ENCODE measurements at regions not wholly inside any gene's neighbourhood (a gene's known extent, or its start where the extent isn't known, plus 50 kb on each side); places are given as distances from the start of the nearest gene placed in this dataset.

- Histone ChIP-seq H2AFZ (ENCODE audit: low read depth, low read length, poor library complexity, severe bottlenecking) (no peak overlapping the region), H3K4me3 (replicated peaks in 1 of 2; ENCODE audit: low read depth in 1 of 2, low read length in 2 of 2) (0 out of 4 replicates have a peak overlapping the region, but pooled peaks of 1 of the 2 experiments have one; percentile 38), H3K36me3 (ENCODE audit: control insufficient read depth in 1 of 2, insufficient read depth in 2 of 2, low read length in 2 of 2) (no peaks in the 10 kb centered on the region), H3K4me2 (ENCODE audit: low read length) (peak overlapping the region; percentile 70), H3K9ac (ENCODE audit: low read length) (peak overlapping the region; percentile 48), H3K4me1 (ENCODE audit: control insufficient read depth in 1 of 2, insufficient read depth in 2 of 2, low read length in 2 of 2) (peaks cover 52 to 71% of the 10 kb centered on the region in 2 experiments), H3K27ac (ENCODE audit: low read depth, low read length) (peak overlapping the region; percentile 78; the same call in 1 of the 2 replicates), H3K79me2 (ENCODE audit: insufficient read depth, low read length) (no peaks in the 10 kb centered on the region), H3K9me2 (ENCODE audit: insufficient read depth) (no peaks in the 10 kb centered on the region), H3K27me3 (ENCODE audit: insufficient read depth, low read length) (no peaks in the 10 kb centered on the region), H4K20me1 (ENCODE audit: insufficient read depth) (no peaks in the 10 kb centered on the region), H3K9me3 (ENCODE audit: control insufficient read depth in 1 of 2, insufficient read depth in 1 of 2, low read depth in 1 of 2, low read length in 2 of 2) (no peaks in the 10 kb centered on the region)
- POLR2A ChIA-PET, result no interaction called here
- ATAC-seq (peak; percentile 55), DNase-seq (ENCODE audit: low read depth, low spot score) (no peak)
- BruUV-seq (replicated peaks), result no TSS peak
- intact Hi-C loops (cut with micrococcal nuclease), result no loop called here
- RAD21 ChIA-PET (ENCODE audit: low non-redundant PET in 1 of 2, low total read pairs in 2 of 2, uncharacterized antibody in 2 of 2, unreplicated experiment in 2 of 2), result interaction anchor here in 1 of 2 experiments (1.0 kb wide), 1 partner anchor 86 kb away, joined by 3 read pairs; no protein-coding TSS in a partner anchor
- CTCF ChIA-PET, result no interaction called here
- TF ChIP-seq CBX3 (IDR thresholded peaks at IDR 0.05; ENCODE audit: low read depth), result no peak
- no peak for TF ChIP-seq EGR1 (IDR thresholded peaks at IDR 0.05; ENCODE audit: low read depth)
- no peak for TF ChIP-seq POLR2AphosphoS5 (IDR thresholded peaks at IDR 0.05; ENCODE audit: low read depth, low read length)
- no peak for TF ChIP-seq JUND (IDR thresholded peaks at IDR 0.05)
- TF ChIP-seq ZFX (IDR thresholded peaks at IDR 0.05), result no peak
- TF ChIP-seq ATF3 (IDR thresholded peaks at IDR 0.05), result no peak
- no peak for TF ChIP-seq POLR2A (IDR thresholded peaks at IDR 0.05; ENCODE audit: borderline replicate concordance, extremely low read depth, insufficient read depth, insufficient read length)
- 0 out of 2 replicates have a peak, but pooled peaks have one; percentile 13 for TF ChIP-seq RAD21 (IDR thresholded peaks at IDR 0.05; ENCODE audit: low read depth)
- TF ChIP-seq, protein P1, sequence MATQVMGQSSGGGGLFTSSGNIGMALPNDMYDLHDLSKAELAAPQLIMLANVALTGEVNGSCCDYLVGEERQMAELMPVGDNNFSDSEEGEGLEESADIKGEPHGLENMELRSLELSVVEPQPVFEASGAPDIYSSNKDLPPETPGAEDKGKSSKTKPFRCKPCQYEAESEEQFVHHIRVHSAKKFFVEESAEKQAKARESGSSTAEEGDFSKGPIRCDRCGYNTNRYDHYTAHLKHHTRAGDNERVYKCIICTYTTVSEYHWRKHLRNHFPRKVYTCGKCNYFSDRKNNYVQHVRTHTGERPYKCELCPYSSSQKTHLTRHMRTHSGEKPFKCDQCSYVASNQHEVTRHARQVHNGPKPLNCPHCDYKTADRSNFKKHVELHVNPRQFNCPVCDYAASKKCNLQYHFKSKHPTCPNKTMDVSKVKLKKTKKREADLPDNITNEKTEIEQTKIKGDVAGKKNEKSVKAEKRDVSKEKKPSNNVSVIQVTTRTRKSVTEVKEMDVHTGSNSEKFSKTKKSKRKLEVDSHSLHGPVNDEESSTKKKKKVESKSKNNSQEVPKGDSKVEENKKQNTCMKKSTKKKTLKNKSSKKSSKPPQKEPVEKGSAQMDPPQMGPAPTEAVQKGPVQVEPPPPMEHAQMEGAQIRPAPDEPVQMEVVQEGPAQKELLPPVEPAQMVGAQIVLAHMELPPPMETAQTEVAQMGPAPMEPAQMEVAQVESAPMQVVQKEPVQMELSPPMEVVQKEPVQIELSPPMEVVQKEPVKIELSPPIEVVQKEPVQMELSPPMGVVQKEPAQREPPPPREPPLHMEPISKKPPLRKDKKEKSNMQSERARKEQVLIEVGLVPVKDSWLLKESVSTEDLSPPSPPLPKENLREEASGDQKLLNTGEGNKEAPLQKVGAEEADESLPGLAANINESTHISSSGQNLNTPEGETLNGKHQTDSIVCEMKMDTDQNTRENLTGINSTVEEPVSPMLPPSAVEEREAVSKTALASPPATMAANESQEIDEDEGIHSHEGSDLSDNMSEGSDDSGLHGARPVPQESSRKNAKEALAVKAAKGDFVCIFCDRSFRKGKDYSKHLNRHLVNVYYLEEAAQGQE (IDR thresholded peaks at IDR 0.05; ENCODE audit: low read depth), result no peak
- no peak for TF ChIP-seq SRF (IDR thresholded peaks at IDR 0.05; ENCODE audit: low read depth)
- TF ChIP-seq, protein P2, sequence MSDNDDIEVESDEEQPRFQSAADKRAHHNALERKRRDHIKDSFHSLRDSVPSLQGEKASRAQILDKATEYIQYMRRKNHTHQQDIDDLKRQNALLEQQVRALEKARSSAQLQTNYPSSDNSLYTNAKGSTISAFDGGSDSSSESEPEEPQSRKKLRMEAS (IDR thresholded peaks at IDR 0.05), result peak; percentile 38; the same call in 1 of the 2 replicates
- no peak for TF ChIP-seq EZH2 (IDR thresholded peaks at IDR 0.05)
- TF ChIP-seq SP1 (IDR thresholded peaks at IDR 0.05; ENCODE audit: low read depth), result 0 out of 2 replicates have a peak, but pooled peaks have one; percentile 22
- TF ChIP-seq SIN3A (IDR thresholded peaks at IDR 0.05; ENCODE audit: low read depth), result no peak
- no peak for TF ChIP-seq ELF1 (IDR thresholded peaks at IDR 0.05; ENCODE audit: borderline replicate concordance, low read depth)
- TF ChIP-seq EZH2phosphoT487 (IDR thresholded peaks at IDR 0.05; ENCODE audit: borderline replicate concordance), result no peak
- TF ChIP-seq ZBTB33 (IDR thresholded peaks at IDR 0.05; ENCODE audit: extremely low read depth, insufficient replicate concordance, low read length), result no peak
- no peak for TF ChIP-seq CEBPB (IDR thresholded peaks at IDR 0.05; ENCODE audit: low read depth)
- TF ChIP-seq CTCF (IDR thresholded peaks at IDR 0.05 in 2 of 3, conservative IDR thresholded peaks at IDR 0.05 in 1 of 3; ENCODE audit: borderline replicate concordance in 1 of 3, insufficient read depth in 1 of 3, low read depth in 2 of 3, low read length in 2 of 3), result no peak
- TF ChIP-seq FOSL1 (IDR thresholded peaks at IDR 0.05; ENCODE audit: low read depth), result no peak
- TF ChIP-seq YY1 (IDR thresholded peaks at IDR 0.05; ENCODE audit: extremely low read depth, insufficient replicate concordance, low read depth, low read length), result no peak
- TF ChIP-seq ZNF274 (IDR thresholded peaks at IDR 0.05; ENCODE audit: low read depth, low read length), result no peak
Observed at GRCh38 chr5:124663101-124663506, 83.3 kb downstream of the ZNF608 start.

Measured in HCT116 (cell line).